Choroid plexus epithelial cell (primary cell): ENCODE measurements at regions not wholly inside any gene's neighbourhood (a gene's known extent, or its start where the extent isn't known, plus 50 kb on each side); places are given as distances from the start of the nearest gene placed in this dataset.
A peak's percentile ranks its signal among the peaks of the same experiment; 100 is the strongest.

Experiments
- DNase-seq: peaks from one replicate; pipeline ENCODE4 v3.0.0-alpha.2; 2010; ENCODE audit warnings: low read depth
- H3K4me3 ChIP-seq: 2 replicates; pipeline ENCODE4 v1.5.1; 2011; ENCODE audit warnings: low read depth, mild to moderate bottlenecking, control low read depth, low read length, moderate library complexity
- CTCF ChIP-seq: conservative IDR thresholded peaks from 2 replicates; pipeline ENCODE4 v1.5.1; 2011; ENCODE audit warnings: low read depth, mild to moderate bottlenecking, control low read depth, inconsistent platforms, low read length, moderate library complexity

DNA sequence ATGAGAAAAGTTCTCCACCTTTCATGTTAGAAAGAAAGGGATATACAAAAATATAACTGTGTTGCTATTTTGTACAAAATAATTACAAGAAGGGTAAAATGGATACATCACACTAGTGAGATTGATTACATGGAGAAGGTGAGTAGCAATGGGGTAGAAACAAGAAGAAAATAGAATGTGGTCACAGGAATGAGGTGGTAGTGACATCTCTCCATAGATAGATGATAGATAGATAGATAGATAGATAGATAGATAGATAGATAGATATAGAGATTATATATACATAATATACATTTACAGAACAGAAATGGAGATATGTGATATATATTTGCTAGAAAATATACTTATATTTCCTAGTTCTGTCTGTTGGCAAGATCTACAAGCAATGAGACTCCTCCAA, 95.3 kb upstream of the RGPD4 start:
- no peak overlapping the region for H3K4me3 ChIP-seq
- no peak for DNase-seq
- no peak for TF ChIP-seq CTCF

GRCh38 chr2:107735201-107735600, 91.5 kb upstream of the RGPD4 start:
- DNase-seq: peak; percentile 4
- no peak overlapping the region for H3K4me3 ChIP-seq
- TF ChIP-seq CTCF: no peak

- DNase-seq: peak; percentile 11
- TF ChIP-seq CTCF: no peak
- no peak overlapping the region for H3K4me3 ChIP-seq
Observed at GRCh38 chr2:107737756-107738155, 88.9 kb upstream of the RGPD4 start.

DNA sequence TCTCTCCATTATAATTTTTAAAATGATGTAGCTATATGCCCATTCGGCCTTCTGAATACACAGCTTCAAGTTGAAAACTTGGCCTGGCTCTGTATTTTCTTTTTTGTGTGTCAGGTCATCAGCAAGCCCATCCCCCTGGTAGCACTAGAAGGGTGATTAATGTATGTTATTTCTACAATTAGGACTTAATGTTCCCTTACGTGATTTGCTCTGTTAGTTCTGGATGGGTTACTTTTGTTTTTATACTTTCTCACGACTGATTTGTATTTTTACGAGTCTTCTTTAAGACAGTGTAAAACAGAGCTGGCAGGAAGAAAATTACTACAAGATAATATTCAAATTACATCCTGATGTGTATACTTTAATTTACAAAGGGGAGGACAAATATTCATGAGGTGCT, 88.4 kb upstream of the RGPD4 start:
- H3K4me3 ChIP-seq: no peak overlapping the region
- DNase-seq: no peak
- TF ChIP-seq CTCF: no peak

GRCh38 chr2:107740300-107740699, 86.4 kb upstream of the RGPD4 start:
- DNase-seq: no peak
- no peak overlapping the region for H3K4me3 ChIP-seq
- no peak for TF ChIP-seq CTCF

- TF ChIP-seq CTCF: no peak
- no peak overlapping the region for H3K4me3 ChIP-seq
- DNase-seq: no peak
Observed at GRCh38 chr2:107742460-107743027, 84.1 kb upstream of the RGPD4 start.

GRCh38 chr2:107743274-107743673, 83.4 kb upstream of the RGPD4 start:
- TF ChIP-seq CTCF: no peak
- no peak overlapping the region for H3K4me3 ChIP-seq
- DNase-seq: peak; percentile 13
